MM.1S (cell line): ENCODE measurements at regions not wholly inside any gene's neighbourhood (a gene's known extent, or its start where the extent isn't known, plus 50 kb on each side); places are given as distances from the start of the nearest gene placed in this dataset.

Experiments used
- DNase-seq: peaks from one replicate; pipeline ENCODE4 v3.0.0-alpha.2; 2015
- H2AFZ ChIP-seq: fragments of 300-600 bp; sonication (generic); 2 replicates; pipeline ENCODE4 v1.6.0; 2016; ENCODE audit warnings: antibody characterized with exemption, low read length
- H3F3A ChIP-seq: fragments of 300-600 bp; sonication (generic); 2 replicates; pipeline ENCODE4 v1.6.1; 2016; ENCODE audit warnings: mild to moderate bottlenecking, antibody characterized with exemption, low read length, moderate library complexity, mixed read lengths; ENCODE audit not compliant: insufficient read depth
- H3K27ac ChIP-seq: fragments of 300-600 bp; sonication (generic); 2 replicates; pipeline ENCODE4 v1.5.1; 2016; ENCODE audit warnings: mild to moderate bottlenecking, low read length
- H3K27me3 ChIP-seq: fragments of 300-600 bp; sonication (generic); replicated peaks from 2 replicates; pipeline ENCODE4 v1.6.0; 2016; ENCODE audit warnings: low read length; ENCODE audit not compliant: insufficient read depth
- H3K36me3 ChIP-seq: fragments of 300-600 bp; sonication (generic); replicated peaks from 2 replicates; pipeline ENCODE4 v1.6.1; 2016; ENCODE audit warnings: mild to moderate bottlenecking, low read length, mixed read lengths; ENCODE audit not compliant: insufficient read depth
- H3K4me1 ChIP-seq: fragments of 300-600 bp; sonication (generic); 2 replicates; pipeline ENCODE4 v1.6.1; 2016; ENCODE audit warnings: low read length, mixed read lengths
- H3K4me2 ChIP-seq: fragments of 300-600 bp; sonication (generic); 2 replicates; pipeline ENCODE4 v1.6.0; 2016; ENCODE audit warnings: low read depth, low read length
- H3K4me3 ChIP-seq: fragments of 300-600 bp; sonication (generic); 2 replicates; pipeline ENCODE4 v1.5.1; 2016; ENCODE audit warnings: low read length, mixed read lengths
- H3K79me2 ChIP-seq: fragments of 300-600 bp; sonication (generic); 2 replicates; pipeline ENCODE4 v1.6.1; 2016; ENCODE audit warnings: mixed run types, low read length, mixed read lengths
- H3K9ac ChIP-seq: fragments of 300-600 bp; sonication (generic); 2 replicates; pipeline ENCODE4 v1.6.1; 2016; ENCODE audit warnings: low read length, mixed read lengths
- H3K9me2 ChIP-seq: fragments of 300-600 bp; sonication (generic); replicated peaks from 2 replicates; pipeline ENCODE4 v1.6.1; 2016; ENCODE audit warnings: mild to moderate bottlenecking, low read length, mixed read lengths; ENCODE audit not compliant: insufficient read depth
- H3K9me3 ChIP-seq: fragments of 300-600 bp; sonication (generic); replicated peaks from 2 replicates; pipeline ENCODE4 v1.6.1; 2016; ENCODE audit warnings: mild to moderate bottlenecking, low read length, mixed read lengths; ENCODE audit not compliant: insufficient read depth
- H4K20me1 ChIP-seq: fragments of 300-600 bp; sonication (generic); 2 replicates; pipeline ENCODE4 v1.6.1; 2016; ENCODE audit warnings: mild to moderate bottlenecking, low read length, moderate library complexity, mixed read lengths; ENCODE audit not compliant: insufficient read depth
- EZH2 ChIP-seq: fragments of 300-600 bp; sonication (generic); optimal IDR thresholded peaks from 2 replicates; pipeline ENCODE3; 2017; ENCODE audit warnings: low read depth, mild to moderate bottlenecking, antibody characterized with exemption, low read length, mixed read lengths
- EZH2phosphoT487 ChIP-seq: fragments of 300-600 bp; sonication (generic); IDR thresholded peaks from 2 replicates; pipeline ENCODE4 v1.6.1; 2018; ENCODE audit warnings: antibody characterized with exemption, low read length
- TF ChIP-seq, protein P1 (sequence below): fragments of 300-600 bp; sonication (generic); IDR thresholded peaks from 2 replicates; pipeline ENCODE4 v1.5.1; 2016; ENCODE audit warnings: antibody characterized with exemption, low read length, mixed read lengths

DNA sequence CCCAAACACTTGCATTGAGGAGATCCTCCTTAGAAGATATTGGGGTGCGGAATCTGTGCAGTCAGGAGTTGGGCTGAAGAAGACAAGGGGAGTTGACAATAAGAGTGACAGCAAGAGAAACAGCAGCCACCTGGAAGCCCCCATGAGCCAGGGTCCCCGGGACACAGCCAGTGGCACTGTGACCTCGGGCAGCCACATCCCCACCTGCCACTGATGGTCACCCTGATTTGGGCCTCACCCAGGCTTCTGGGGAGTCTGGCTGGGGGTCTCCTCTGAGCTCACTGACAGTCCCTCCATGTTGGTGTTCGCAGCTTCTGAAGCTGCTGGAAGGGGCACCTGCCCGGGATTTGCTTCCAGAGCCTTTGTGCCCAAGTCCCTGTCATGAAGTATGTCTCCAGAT, 123.5 kb downstream of the TTLL2 start:
- no peak overlapping the region for H3K9ac ChIP-seq
- H3F3A ChIP-seq, result no peaks in the 10 kb centered on the region
- no peaks in the 10 kb centered on the region for H3K79me2 ChIP-seq
- TF ChIP-seq, protein P1, sequence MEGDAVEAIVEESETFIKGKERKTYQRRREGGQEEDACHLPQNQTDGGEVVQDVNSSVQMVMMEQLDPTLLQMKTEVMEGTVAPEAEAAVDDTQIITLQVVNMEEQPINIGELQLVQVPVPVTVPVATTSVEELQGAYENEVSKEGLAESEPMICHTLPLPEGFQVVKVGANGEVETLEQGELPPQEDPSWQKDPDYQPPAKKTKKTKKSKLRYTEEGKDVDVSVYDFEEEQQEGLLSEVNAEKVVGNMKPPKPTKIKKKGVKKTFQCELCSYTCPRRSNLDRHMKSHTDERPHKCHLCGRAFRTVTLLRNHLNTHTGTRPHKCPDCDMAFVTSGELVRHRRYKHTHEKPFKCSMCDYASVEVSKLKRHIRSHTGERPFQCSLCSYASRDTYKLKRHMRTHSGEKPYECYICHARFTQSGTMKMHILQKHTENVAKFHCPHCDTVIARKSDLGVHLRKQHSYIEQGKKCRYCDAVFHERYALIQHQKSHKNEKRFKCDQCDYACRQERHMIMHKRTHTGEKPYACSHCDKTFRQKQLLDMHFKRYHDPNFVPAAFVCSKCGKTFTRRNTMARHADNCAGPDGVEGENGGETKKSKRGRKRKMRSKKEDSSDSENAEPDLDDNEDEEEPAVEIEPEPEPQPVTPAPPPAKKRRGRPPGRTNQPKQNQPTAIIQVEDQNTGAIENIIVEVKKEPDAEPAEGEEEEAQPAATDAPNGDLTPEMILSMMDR, result no peak
- no peak for TF ChIP-seq EZH2
- no peak for TF ChIP-seq EZH2phosphoT487
- H3K4me3 ChIP-seq, result no peak overlapping the region
- H3K9me2 ChIP-seq, result no peaks in the 10 kb centered on the region
- no peaks in the 10 kb centered on the region for H3K36me3 ChIP-seq
- H3K27me3 ChIP-seq, result no peaks in the 10 kb centered on the region
- no peaks in the 10 kb centered on the region for H3K4me1 ChIP-seq
- no peak overlapping the region for H3K4me2 ChIP-seq
- H3K9me3 ChIP-seq, result no peaks in the 10 kb centered on the region
- DNase-seq, result no peak
- no peak overlapping the region for H2AFZ ChIP-seq
- H4K20me1 ChIP-seq, result no peaks in the 10 kb centered on the region
- H3K27ac ChIP-seq, result no peak overlapping the region

DNA sequence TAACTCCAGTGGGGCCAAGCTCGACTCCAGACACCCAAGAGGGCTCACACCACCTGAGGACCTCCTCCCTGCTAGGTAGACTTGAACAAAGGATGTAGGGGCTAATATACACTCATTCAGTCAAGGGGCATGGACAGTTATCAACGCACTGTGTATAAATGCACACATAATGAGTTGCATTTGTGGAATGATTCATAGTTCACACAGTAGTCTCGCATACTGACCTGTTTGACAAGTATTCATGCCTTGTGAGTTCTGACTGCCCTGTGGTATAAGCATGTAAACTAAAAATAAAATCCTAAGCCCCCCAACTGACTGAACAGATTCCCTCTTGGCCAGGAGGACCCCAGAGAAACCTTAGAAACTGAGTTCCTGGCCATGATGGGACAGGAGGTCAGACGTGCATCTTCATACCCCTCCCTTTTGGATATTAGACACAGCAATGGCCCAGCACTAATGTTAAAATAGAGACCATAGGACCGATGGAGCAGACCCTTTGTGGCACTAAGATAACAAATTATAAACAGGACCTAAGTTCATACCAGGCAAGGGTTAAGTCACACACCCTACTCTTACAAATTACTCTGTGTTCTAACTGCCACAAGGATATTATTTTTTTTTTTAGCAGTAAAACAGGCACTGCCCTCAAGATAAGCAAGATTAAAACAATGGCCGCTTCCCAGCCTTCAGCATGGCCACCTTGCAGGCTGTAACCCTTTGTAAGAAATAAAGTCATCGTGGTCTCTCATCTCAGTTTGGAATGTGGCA, 124.4 kb downstream of the TTLL2 start:
- no peak for TF ChIP-seq EZH2phosphoT487
- TF ChIP-seq, protein P1, result no peak
- no peak for TF ChIP-seq EZH2
- Histone ChIP-seq H3K27me3 (no peaks in the 10 kb centered on the region), H3K4me3 (no peak overlapping the region), H3K9me2 (no peaks in the 10 kb centered on the region), H2AFZ (no peak overlapping the region), H3K4me2 (no peak overlapping the region), H3K4me1 (no peaks in the 10 kb centered on the region), H4K20me1 (no peaks in the 10 kb centered on the region), H3K27ac (no peak overlapping the region), H3F3A (no peaks in the 10 kb centered on the region), H3K9me3 (no peaks in the 10 kb centered on the region), H3K9ac (no peak overlapping the region), H3K36me3 (no peaks in the 10 kb centered on the region), H3K79me2 (no peaks in the 10 kb centered on the region)
- DNase-seq, result no peak

DNA sequence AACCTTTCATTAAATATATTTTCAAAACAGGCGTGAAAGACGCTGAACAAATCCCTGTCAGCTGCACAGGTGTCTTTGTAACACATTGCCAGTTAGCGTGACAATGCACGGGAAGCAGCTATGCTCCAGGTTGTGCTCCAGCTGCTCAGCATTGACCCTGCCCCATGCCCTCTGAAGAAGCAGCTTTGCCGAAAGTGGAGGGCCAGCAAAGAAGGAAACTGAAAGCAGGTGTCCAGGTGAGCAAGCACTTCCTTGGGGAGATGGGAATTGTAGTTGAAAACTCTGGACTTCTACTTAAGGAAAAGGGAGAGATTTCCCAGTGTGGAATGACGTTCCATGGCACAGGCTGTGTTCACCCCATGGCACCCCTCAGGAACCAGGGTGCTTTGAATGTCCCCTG, 125.7 kb downstream of the TTLL2 start:
- Histone ChIP-seq H3K79me2 (no peaks in the 10 kb centered on the region), H4K20me1 (no peaks in the 10 kb centered on the region), H3K27ac (no peak overlapping the region), H3K27me3 (no peaks in the 10 kb centered on the region), H3F3A (no peaks in the 10 kb centered on the region), H3K9me2 (no peaks in the 10 kb centered on the region), H3K9me3 (no peaks in the 10 kb centered on the region), H3K9ac (no peak overlapping the region), H3K4me1 (no peaks in the 10 kb centered on the region), H3K4me2 (no peak overlapping the region), H2AFZ (no peak overlapping the region), H3K36me3 (no peaks in the 10 kb centered on the region), H3K4me3 (no peak overlapping the region)
- TF ChIP-seq EZH2 (no peak), EZH2phosphoT487 (no peak)
- TF ChIP-seq, protein P1, result no peak
- DNase-seq, result no peak
